CD14-positive monocyte (primary cell): ENCODE measurements at regions not wholly inside any gene's neighbourhood (a gene's known extent, or its start where the extent isn't known, plus 50 kb on each side); places are given as distances from the start of the nearest gene placed in this dataset.
A peak's percentile ranks its signal among the peaks of the same experiment; 100 is the strongest.

ENCODE experiments used
- DNase-seq, 3 donors: peaks; one replicate each; pipeline ENCODE4 v3.0.0-alpha.2; 2011 to 2022
- H2AFZ ChIP-seq: 2 replicates; pipeline ENCODE4 v1.6.0; 2012; ENCODE audit warnings: mild to moderate bottlenecking, low read depth, low read length, inconsistent platforms; ENCODE audit not compliant: insufficient read depth, poor library complexity, severe bottlenecking
- H3K27ac ChIP-seq, 2 donors: 1 replicate in 1 of 2; 2 replicates in 1 of 2; pipeline ENCODE4 v1.5.1; 2012 to 2013; ENCODE audit warnings: low read length in 2 of 2, control low read depth in 1 of 2, inconsistent platforms in 1 of 2, low read depth in 1 of 2, mild to moderate bottlenecking in 1 of 2
- H3K27me3 ChIP-seq, 2 donors: one replicate each; pipeline versions ENCODE4 v1.6.0 to v1.6.1; 2011 to 2013; ENCODE audit warnings: low read length in 2 of 2; ENCODE audit not compliant: control insufficient read depth in 2 of 2, insufficient read depth in 2 of 2
- H3K36me3 ChIP-seq, 2 donors: replicated peaks in 1 of 2; 1 replicate in 1 of 2; 2 replicates in 1 of 2; pipeline versions ENCODE4 v1.5.1 to v1.6.1; 2012 to 2013; ENCODE audit warnings: low read length in 2 of 2, control low read depth in 1 of 2, inconsistent platforms in 1 of 2, mild to moderate bottlenecking in 1 of 2; ENCODE audit not compliant: insufficient read depth in 2 of 2, control insufficient read depth in 1 of 2
- H3K4me1 ChIP-seq, 2 donors: 1 replicate in 1 of 2; 2 replicates in 1 of 2; pipeline versions ENCODE4 v1.5.1 to v1.6.1; 2012 to 2013; ENCODE audit warnings: low read length in 2 of 2, control low read depth in 1 of 2, inconsistent platforms in 1 of 2, mild to moderate bottlenecking in 1 of 2, moderate library complexity in 1 of 2; ENCODE audit not compliant: insufficient read depth in 2 of 2, control insufficient read depth in 1 of 2
- H3K4me2 ChIP-seq: replicated peaks from 2 replicates; pipeline ENCODE3; 2012; ENCODE audit warnings: low read length, moderate library complexity, mild to moderate bottlenecking; ENCODE audit not compliant: poor library complexity, severe bottlenecking; ENCODE audit errors: extremely low read depth
- H3K4me3 ChIP-seq, 3 experiments: fragments of 200-600 bp in 1 of 3; sonication (generic) in 1 of 3; replicated peaks in 1 of 3; 1 replicate in 2 of 3; 2 replicates in 1 of 3; pipeline ENCODE4 v1.5.1; 2011 to 2013; ENCODE audit warnings: low read length in 3 of 3, mild to moderate bottlenecking in 3 of 3, control low read depth in 2 of 3, low read depth in 2 of 3, inconsistent platforms in 1 of 3, moderate library complexity in 1 of 3
- H3K79me2 ChIP-seq: 2 replicates; pipeline ENCODE4 v1.6.0; 2012; ENCODE audit warnings: mild to moderate bottlenecking, control low read depth, inconsistent platforms, low read length, moderate library complexity; ENCODE audit not compliant: insufficient read depth
- H3K9ac ChIP-seq: 2 replicates; pipeline ENCODE4 v1.6.0; 2017; ENCODE audit warnings: low read length, mild to moderate bottlenecking; ENCODE audit not compliant: insufficient read depth, poor library complexity, severe bottlenecking
- H3K9me3 ChIP-seq, 2 donors: replicated peaks in 1 of 2; 1 replicate in 1 of 2; 2 replicates in 1 of 2; pipeline versions ENCODE4 v1.5.1 to v1.6.1; 2012 to 2013; ENCODE audit warnings: low read length in 2 of 2, control low read depth in 1 of 2; ENCODE audit not compliant: control insufficient read depth in 1 of 2, insufficient read depth in 1 of 2
- H4K20me1 ChIP-seq: 2 replicates; pipeline ENCODE4 v1.6.0; 2012; ENCODE audit warnings: mild to moderate bottlenecking, low read length, control low read depth, moderate library complexity; ENCODE audit not compliant: insufficient read depth
- H3K27ac Mint-ChIP-seq, 7 donors: one replicate each; pipeline ENCODE4 v1.8.0; 2020; ENCODE audit warnings: mild to moderate bottlenecking in 7 of 7, mixed read lengths in 7 of 7, moderate library complexity in 6 of 7, inconsistent platforms in 2 of 7
- H3K27me3 Mint-ChIP-seq, 3 donors: one replicate each; pipeline ENCODE4 v1.8.0; 2021 to 2022; ENCODE audit warnings: low read depth in 3 of 3, mild to moderate bottlenecking in 3 of 3, mixed read lengths in 3 of 3, moderate library complexity in 3 of 3, inconsistent platforms in 1 of 3
- H3K36me3 Mint-ChIP-seq, 2 donors: one replicate each; pipeline ENCODE4 v1.8.0; 2020; ENCODE audit warnings: mixed read lengths in 2 of 2, inconsistent platforms in 1 of 2, mild to moderate bottlenecking in 1 of 2
- H3K4me1 Mint-ChIP-seq: one replicate; pipeline ENCODE4 v1.8.0; 2020; ENCODE audit warnings: mild to moderate bottlenecking, mixed read lengths
- H3K4me3 Mint-ChIP-seq, 2 donors: one replicate each; pipeline ENCODE4 v1.8.0; 2020; ENCODE audit warnings: mild to moderate bottlenecking in 2 of 2, mixed read lengths in 2 of 2, moderate library complexity in 1 of 2
- H3K9me3 Mint-ChIP-seq, 7 donors: one replicate each; pipeline ENCODE4 v1.8.0; 2020 to 2022; ENCODE audit warnings: mixed read lengths in 7 of 7, mild to moderate bottlenecking in 6 of 7, moderate library complexity in 6 of 7, inconsistent platforms in 2 of 7
- WGBS: methylation state at CpG from one replicate; pipeline ENCODE4 v1.1.5; 2013; ENCODE audit warnings: missing lambda C conversion rate; ENCODE audit not compliant: insufficient coverage; 5-methylcytosine and 5-hydroxymethylcytosine counted together
- intact Hi-C, 2 donors: fragments of 100-400 bp; cut with micrococcal nuclease; formaldehyde crosslinking; loops; one replicate each; pipeline versions ENCODE4 v1.15.0 to v1.15.1; 2023
- TF ChIP-seq, protein P1 (sequence below): fragments of 200-600 bp; IDR thresholded peaks from one replicate; pipeline ENCODE4 v1.8.0; 2022; ENCODE audit warnings: antibody characterized with exemption, mild to moderate bottlenecking

GRCh38 chr5:82387001-82387818, 109.1 kb upstream of the RPS23 start:
- no peak overlapping the region for H3K4me3 ChIP-seq
- intact Hi-C loops = no loop called here
- no peaks in the 10 kb centered on the region for H3K36me3 ChIP-seq
- no peak for DNase-seq
- H3K36me3 Mint-ChIP-seq = no peaks in the 10 kb centered on the region
- H3K4me2 ChIP-seq = no peak overlapping the region
- no peaks in the 10 kb centered on the region for H3K9me3 ChIP-seq
- no peak overlapping the region for H3K27ac ChIP-seq
- peak overlapping the region in 1 of 7 donors; percentile 15 for H3K27ac Mint-ChIP-seq
- H3K27me3 ChIP-seq = no peaks in the 10 kb centered on the region
- H3K4me3 Mint-ChIP-seq = no peak overlapping the region
- no peaks in the 10 kb centered on the region for H4K20me1 ChIP-seq
- no peak overlapping the region for H3K9ac ChIP-seq
- no peak overlapping the region for H2AFZ ChIP-seq
- WGBS = 87% methylated on average over 2 of the region's 8 CpGs
- TF ChIP-seq, protein P1, sequence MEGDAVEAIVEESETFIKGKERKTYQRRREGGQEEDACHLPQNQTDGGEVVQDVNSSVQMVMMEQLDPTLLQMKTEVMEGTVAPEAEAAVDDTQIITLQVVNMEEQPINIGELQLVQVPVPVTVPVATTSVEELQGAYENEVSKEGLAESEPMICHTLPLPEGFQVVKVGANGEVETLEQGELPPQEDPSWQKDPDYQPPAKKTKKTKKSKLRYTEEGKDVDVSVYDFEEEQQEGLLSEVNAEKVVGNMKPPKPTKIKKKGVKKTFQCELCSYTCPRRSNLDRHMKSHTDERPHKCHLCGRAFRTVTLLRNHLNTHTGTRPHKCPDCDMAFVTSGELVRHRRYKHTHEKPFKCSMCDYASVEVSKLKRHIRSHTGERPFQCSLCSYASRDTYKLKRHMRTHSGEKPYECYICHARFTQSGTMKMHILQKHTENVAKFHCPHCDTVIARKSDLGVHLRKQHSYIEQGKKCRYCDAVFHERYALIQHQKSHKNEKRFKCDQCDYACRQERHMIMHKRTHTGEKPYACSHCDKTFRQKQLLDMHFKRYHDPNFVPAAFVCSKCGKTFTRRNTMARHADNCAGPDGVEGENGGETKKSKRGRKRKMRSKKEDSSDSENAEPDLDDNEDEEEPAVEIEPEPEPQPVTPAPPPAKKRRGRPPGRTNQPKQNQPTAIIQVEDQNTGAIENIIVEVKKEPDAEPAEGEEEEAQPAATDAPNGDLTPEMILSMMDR = no peak
- peaks cover under 1 to 9% (median 4%) of the 10 kb centered on the region in 7 donors for H3K9me3 Mint-ChIP-seq
- peaks cover 5% of the 10 kb centered on the region for H3K4me1 Mint-ChIP-seq
- peaks cover 0 to 6% of the 10 kb centered on the region in 2 donors for H3K4me1 ChIP-seq
- no peaks in the 10 kb centered on the region for H3K79me2 ChIP-seq
- H3K27me3 Mint-ChIP-seq = peaks cover 0 to 4% (median 3%) of the 10 kb centered on the region in 3 donors

GRCh38 chr5:82386576-82386975, 108.4 kb upstream of the RPS23 start:
- Histone ChIP-seq H3K79me2 (no peaks in the 10 kb centered on the region), H3K9me3 (no peaks in the 10 kb centered on the region), H3K27ac (no peak overlapping the region), H4K20me1 (no peaks in the 10 kb centered on the region), H3K4me1 (peaks cover 0 to 6% of the 10 kb centered on the region in 2 donors), H3K4me2 (no peak overlapping the region), H3K36me3 (no peaks in the 10 kb centered on the region), H3K9ac (no peak overlapping the region), H3K4me3 (no peak overlapping the region), H3K27me3 (no peaks in the 10 kb centered on the region), H2AFZ (no peak overlapping the region)
- Mint-ChIP-seq H3K4me3 (no peak overlapping the region), H3K27ac (no peak overlapping the region), H3K4me1 (peaks cover 5% of the 10 kb centered on the region), H3K36me3 (no peaks in the 10 kb centered on the region), H3K27me3 (peaks cover 0 to 3% (median 2%) of the 10 kb centered on the region in 3 donors), H3K9me3 (peaks cover 0 to 9% (median 4%) of the 10 kb centered on the region in 7 donors)
- intact Hi-C loops = no loop called here
- no peak for DNase-seq
- TF ChIP-seq, protein P1 = no peak
- no CpG with 5 or more reads among the region's 2 CpGs for WGBS
